ENCODE measurements at regions not wholly inside any gene's neighbourhood (a gene's known extent, or its start where the extent isn't known, plus 50 kb on each side); places are given as distances from the start of the nearest gene placed in this dataset.
A peak's percentile ranks its signal among the peaks of the same experiment; 100 is the strongest.

DNA sequence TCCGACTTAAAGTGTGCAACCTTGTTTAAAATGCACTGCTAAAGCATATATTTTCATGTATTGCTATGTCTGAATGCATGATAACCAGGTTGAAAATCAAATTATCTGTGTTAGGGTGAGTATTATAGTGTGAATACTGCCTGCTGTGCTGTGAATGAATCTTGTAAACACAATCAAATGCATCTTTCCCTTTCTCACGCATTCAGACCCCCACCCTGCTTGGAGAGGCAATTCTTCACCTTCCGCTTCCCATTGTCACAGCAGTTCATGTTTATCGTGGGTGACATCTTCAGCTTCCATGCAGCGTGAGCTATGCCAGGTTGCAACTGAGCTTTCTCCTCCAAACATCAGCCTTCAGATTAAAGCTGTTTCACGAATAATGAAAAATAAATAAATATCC lies 418.0 kb downstream of the MEIS1 start:
- Histone ChIP-seq H3K27ac (no peak overlapping the region), H3K4me1 (ENCODE audit: control insufficient read depth in 1 of 2, low read depth in 2 of 2) (peaks cover 0 to 8% of the 10 kb centered on the region in 2 donors)

GRCh38 chr2:66853585-66853984 lies 418.7 kb downstream of the MEIS1 start:
- H3K27me3 ChIP-seq (replicated peaks; ENCODE audit: insufficient read depth): no peaks in the 10 kb centered on the region
- TF ChIP-seq, protein P1, sequence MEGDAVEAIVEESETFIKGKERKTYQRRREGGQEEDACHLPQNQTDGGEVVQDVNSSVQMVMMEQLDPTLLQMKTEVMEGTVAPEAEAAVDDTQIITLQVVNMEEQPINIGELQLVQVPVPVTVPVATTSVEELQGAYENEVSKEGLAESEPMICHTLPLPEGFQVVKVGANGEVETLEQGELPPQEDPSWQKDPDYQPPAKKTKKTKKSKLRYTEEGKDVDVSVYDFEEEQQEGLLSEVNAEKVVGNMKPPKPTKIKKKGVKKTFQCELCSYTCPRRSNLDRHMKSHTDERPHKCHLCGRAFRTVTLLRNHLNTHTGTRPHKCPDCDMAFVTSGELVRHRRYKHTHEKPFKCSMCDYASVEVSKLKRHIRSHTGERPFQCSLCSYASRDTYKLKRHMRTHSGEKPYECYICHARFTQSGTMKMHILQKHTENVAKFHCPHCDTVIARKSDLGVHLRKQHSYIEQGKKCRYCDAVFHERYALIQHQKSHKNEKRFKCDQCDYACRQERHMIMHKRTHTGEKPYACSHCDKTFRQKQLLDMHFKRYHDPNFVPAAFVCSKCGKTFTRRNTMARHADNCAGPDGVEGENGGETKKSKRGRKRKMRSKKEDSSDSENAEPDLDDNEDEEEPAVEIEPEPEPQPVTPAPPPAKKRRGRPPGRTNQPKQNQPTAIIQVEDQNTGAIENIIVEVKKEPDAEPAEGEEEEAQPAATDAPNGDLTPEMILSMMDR (IDR thresholded peaks at IDR 0.05): no peak
- H3K36me3 ChIP-seq: no peaks in the 10 kb centered on the region
- ATAC-seq (ENCODE audit: insufficient number of reproducible peaks, low FRiP score, low read depth) (no peak), DNase-seq (ENCODE audit: low spot score) (no peak)
- no peaks in the 10 kb centered on the region for H3K9me3 ChIP-seq
- no peak overlapping the region for H3K27ac ChIP-seq
- peaks cover 0 to 8% of the 10 kb centered on the region in 2 donors for H3K4me1 ChIP-seq (ENCODE audit: control insufficient read depth in 1 of 2, low read depth in 2 of 2)
- H3K4me3 ChIP-seq: no peak overlapping the region

More for the DNA sequence above, 418.0 kb downstream of the MEIS1 start:
- Histone ChIP-seq H3K36me3 (no peaks in the 10 kb centered on the region), H3K4me3 (no peak overlapping the region), H3K9me3 (no peaks in the 10 kb centered on the region), H3K27me3 (replicated peaks; ENCODE audit: insufficient read depth) (no peaks in the 10 kb centered on the region)
- TF ChIP-seq, protein P1 (IDR thresholded peaks at IDR 0.05): no peak
- DNase-seq (ENCODE audit: low spot score) (no peak), ATAC-seq (ENCODE audit: insufficient number of reproducible peaks, low FRiP score, low read depth) (no peak)

DNA sequence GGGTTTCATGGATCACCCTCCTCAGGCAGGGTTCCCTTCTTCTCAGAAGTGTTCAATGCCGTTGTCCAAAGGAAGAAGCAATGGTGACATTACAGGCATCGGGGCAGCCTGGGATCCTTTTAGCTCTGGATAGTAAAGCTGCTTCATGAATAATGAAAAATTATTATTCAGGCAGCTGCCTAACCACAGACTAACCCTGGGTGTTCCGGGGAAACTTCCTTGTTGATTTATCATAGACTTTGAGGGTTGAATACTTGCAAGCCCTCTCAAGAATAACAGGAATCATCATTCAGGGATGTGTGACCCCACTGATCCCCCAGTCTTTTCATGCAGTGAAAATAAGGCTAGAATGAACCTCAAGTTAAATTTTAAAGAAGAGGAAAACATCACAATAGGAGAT lies 419.4 kb downstream of the MEIS1 start:
- DNase-seq (ENCODE audit: low spot score) (no peak), ATAC-seq (ENCODE audit: insufficient number of reproducible peaks, low FRiP score, low read depth) (no peak)
- no peak overlapping the region for H3K27ac ChIP-seq

DNA sequence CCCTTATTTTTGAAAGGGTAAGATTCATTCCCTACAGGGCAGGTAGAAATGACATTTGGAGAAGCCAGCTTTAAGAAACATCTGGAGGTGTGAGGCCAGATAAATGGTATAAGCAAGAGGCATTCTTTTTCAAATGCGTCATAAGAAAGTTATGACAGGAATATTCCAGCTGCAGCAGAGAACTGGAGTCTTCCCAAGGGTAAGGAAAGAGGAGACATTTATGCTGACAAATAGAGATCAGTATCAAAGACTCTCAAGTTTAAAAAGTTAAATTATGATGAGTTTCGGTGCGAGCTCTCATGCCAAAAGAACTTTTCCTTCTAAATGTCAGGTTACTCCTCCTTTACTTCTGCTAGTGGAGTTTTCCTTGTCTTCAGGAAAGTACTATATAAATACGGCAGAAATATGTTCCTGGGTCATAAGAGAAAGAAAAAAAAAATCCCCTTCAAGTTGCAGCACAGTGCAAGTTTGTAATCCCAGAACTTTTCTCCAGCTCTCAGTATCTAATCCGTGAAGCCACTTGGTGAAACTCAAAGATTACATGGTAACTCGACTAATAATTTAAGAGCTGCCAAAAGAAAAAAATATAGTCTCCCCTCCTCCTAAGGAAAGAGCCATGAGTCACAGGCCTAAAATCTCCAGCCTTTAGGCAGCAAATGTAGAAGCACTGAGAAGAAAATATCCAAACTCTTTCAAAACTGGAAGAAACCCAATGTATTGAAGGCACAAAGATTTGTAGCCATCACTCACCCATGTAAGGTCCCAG lies 428.1 kb downstream of the MEIS1 start:
- Histone ChIP-seq H3K4me3 (peak overlapping the region; percentile 6), H3K36me3 (no peaks in the 10 kb centered on the region), H3K9me3 (no peaks in the 10 kb centered on the region), H3K27ac (peak overlapping the region; percentile 48 to 51), H3K27me3 (replicated peaks; ENCODE audit: insufficient read depth) (no peaks in the 10 kb centered on the region), H3K4me1 (ENCODE audit: control insufficient read depth in 1 of 2, low read depth in 2 of 2) (peaks cover 4 to 17% of the 10 kb centered on the region in 2 donors)
- peak; percentile 69 for ATAC-seq (ENCODE audit: insufficient number of reproducible peaks, low FRiP score, low read depth)
- TF ChIP-seq, protein P1 (IDR thresholded peaks at IDR 0.05): no peak
- no peak for DNase-seq (ENCODE audit: low spot score)

More for the DNA sequence above, 419.4 kb downstream of the MEIS1 start:
- no peaks in the 10 kb centered on the region for H3K27me3 ChIP-seq (replicated peaks; ENCODE audit: insufficient read depth)
- no peaks in the 10 kb centered on the region for H3K9me3 ChIP-seq
- TF ChIP-seq, protein P1 (IDR thresholded peaks at IDR 0.05): no peak
- peaks cover 0 to 5% of the 10 kb centered on the region in 2 donors for H3K4me1 ChIP-seq (ENCODE audit: control insufficient read depth in 1 of 2, low read depth in 2 of 2)
- no peak overlapping the region for H3K4me3 ChIP-seq
- no peaks in the 10 kb centered on the region for H3K36me3 ChIP-seq

GRCh38 chr2:66865161-66865560 lies 430.2 kb downstream of the MEIS1 start:
- H3K9me3 ChIP-seq: no peaks in the 10 kb centered on the region
- peaks cover 4 to 17% of the 10 kb centered on the region in 2 donors for H3K4me1 ChIP-seq (ENCODE audit: control insufficient read depth in 1 of 2, low read depth in 2 of 2)
- no peak overlapping the region for H3K4me3 ChIP-seq
- H3K27ac ChIP-seq: no peak overlapping the region
- no peak for DNase-seq (ENCODE audit: low spot score)
- no peak for ATAC-seq (ENCODE audit: insufficient number of reproducible peaks, low FRiP score, low read depth)
- TF ChIP-seq, protein P1 (IDR thresholded peaks at IDR 0.05): no peak
- no peaks in the 10 kb centered on the region for H3K27me3 ChIP-seq (replicated peaks; ENCODE audit: insufficient read depth)
- H3K36me3 ChIP-seq: no peaks in the 10 kb centered on the region
